RWPE2 (cell line): ENCODE measurements at regions not wholly inside any gene's neighbourhood (a gene's known extent, or its start where the extent isn't known, plus 50 kb on each side); places are given as distances from the start of the nearest gene placed in this dataset.

Experiments used
- ATAC-seq: fragments of 200-7000 bp; cut with Tn5 transposase; 3 replicates; pipeline ENCODE4 v1.9.1; 2021; ENCODE audit warnings: low read depth
- DNase-seq: peaks from one replicate; pipeline ENCODE4 v3.0.0-alpha.2; 2020; ENCODE audit warnings: low spot score
- H3K27ac ChIP-seq: fragments of 450-650 bp; 2 replicates; pipeline ENCODE4 v1.5.1; 2017; ENCODE audit warnings: mild to moderate bottlenecking; ENCODE audit not compliant: poor library complexity, severe bottlenecking
- H3K27me3 ChIP-seq: fragments of 250-450 bp; sonication (Bioruptor Pico); 2 replicates; pipeline ENCODE4 v1.5.1; 2021; ENCODE audit warnings: mild to moderate bottlenecking, moderate library complexity; ENCODE audit not compliant: insufficient read depth, poor library complexity, severe bottlenecking
- H3K36me3 ChIP-seq: fragments of 250-450 bp; sonication (Bioruptor Pico); 2 replicates; pipeline ENCODE4 v1.5.1; 2020; ENCODE audit warnings: low read depth, mild to moderate bottlenecking, moderate library complexity
- H3K4me1 ChIP-seq: fragments of 250-450 bp; sonication (Bioruptor Pico); 2 replicates; pipeline ENCODE4 v1.5.1; 2021; ENCODE audit warnings: mild to moderate bottlenecking, moderate library complexity; ENCODE audit not compliant: insufficient read depth, poor library complexity, severe bottlenecking
- H3K4me3 ChIP-seq: fragments of 250-450 bp; sonication (Bioruptor Pico); 2 replicates; pipeline ENCODE4 v1.5.1; 2021; ENCODE audit warnings: mild to moderate bottlenecking, moderate library complexity; ENCODE audit not compliant: severe bottlenecking
- H3K9me3 ChIP-seq: fragments of 250-450 bp; sonication (Bioruptor Pico); 2 replicates; pipeline ENCODE4 v1.5.1; 2021; ENCODE audit warnings: mild to moderate bottlenecking, moderate library complexity; ENCODE audit not compliant: severe bottlenecking
- TF ChIP-seq, protein P1 (sequence below): fragments of 450-650 bp; IDR thresholded peaks from one replicate; pipeline ENCODE4 v1.5.1; 2017; ENCODE audit warnings: mild to moderate bottlenecking, moderate library complexity; ENCODE audit not compliant: poor library complexity, severe bottlenecking

DNA sequence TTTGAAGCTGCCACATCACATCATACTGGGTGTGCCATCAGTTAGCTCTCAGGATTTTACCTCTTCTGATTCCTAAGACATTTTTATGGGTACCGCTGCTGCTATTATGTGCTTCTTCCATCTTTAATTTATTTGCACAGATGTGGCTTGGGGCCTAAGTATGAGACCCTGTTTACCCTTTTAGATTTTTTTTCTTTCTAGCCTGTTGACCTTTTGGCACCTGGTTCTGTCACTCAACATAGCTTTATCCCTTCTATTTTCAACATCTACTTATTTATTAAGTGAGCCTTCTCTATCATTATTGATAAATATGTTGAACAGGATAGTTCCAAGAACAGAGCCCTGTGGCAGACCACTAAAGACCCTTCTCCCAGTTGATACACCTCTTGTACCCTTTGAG lies 57.0 kb downstream of the TET3 start:
- Histone ChIP-seq H3K36me3 (no peaks in the 10 kb centered on the region; the same call in 1 of the 2 replicates), H3K9me3 (no peaks in the 10 kb centered on the region), H3K27ac (no peak overlapping the region), H3K27me3 (no peaks in the 10 kb centered on the region), H3K4me1 (no peaks in the 10 kb centered on the region), H3K4me3 (no peak overlapping the region)
- TF ChIP-seq, protein P1, sequence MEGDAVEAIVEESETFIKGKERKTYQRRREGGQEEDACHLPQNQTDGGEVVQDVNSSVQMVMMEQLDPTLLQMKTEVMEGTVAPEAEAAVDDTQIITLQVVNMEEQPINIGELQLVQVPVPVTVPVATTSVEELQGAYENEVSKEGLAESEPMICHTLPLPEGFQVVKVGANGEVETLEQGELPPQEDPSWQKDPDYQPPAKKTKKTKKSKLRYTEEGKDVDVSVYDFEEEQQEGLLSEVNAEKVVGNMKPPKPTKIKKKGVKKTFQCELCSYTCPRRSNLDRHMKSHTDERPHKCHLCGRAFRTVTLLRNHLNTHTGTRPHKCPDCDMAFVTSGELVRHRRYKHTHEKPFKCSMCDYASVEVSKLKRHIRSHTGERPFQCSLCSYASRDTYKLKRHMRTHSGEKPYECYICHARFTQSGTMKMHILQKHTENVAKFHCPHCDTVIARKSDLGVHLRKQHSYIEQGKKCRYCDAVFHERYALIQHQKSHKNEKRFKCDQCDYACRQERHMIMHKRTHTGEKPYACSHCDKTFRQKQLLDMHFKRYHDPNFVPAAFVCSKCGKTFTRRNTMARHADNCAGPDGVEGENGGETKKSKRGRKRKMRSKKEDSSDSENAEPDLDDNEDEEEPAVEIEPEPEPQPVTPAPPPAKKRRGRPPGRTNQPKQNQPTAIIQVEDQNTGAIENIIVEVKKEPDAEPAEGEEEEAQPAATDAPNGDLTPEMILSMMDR = no peak
- DNase-seq (no peak), ATAC-seq (no peak)

DNA sequence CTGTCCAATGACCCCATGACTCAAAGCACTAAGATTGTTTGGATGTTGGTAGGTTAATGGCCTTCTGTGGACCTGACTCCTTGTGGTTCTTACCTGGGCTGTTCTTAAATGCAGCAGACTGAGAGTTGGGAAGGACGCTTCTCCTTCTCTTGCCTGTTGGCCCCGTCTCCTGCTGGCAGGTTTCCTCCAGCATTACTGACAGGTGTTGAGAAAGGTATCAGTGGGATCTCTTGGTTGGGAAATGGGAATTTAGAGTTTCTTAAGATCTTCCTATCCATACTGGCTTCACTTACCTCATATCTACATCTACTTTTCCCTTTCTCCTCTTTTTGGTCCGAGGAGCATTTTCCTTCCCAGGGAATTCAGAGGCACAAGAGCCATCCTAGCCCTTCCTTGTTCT lies 57.9 kb downstream of the TET3 start:
- no peak overlapping the region for H3K4me3 ChIP-seq
- no peaks in the 10 kb centered on the region; the same call in none of the 2 replicates for H3K36me3 ChIP-seq
- H3K27ac ChIP-seq = no peak overlapping the region
- no peaks in the 10 kb centered on the region for H3K27me3 ChIP-seq
- ATAC-seq (no peak), DNase-seq (no peak)
- no peaks in the 10 kb centered on the region for H3K9me3 ChIP-seq
- TF ChIP-seq, protein P1 = no peak
- H3K4me1 ChIP-seq = no peaks in the 10 kb centered on the region

DNA sequence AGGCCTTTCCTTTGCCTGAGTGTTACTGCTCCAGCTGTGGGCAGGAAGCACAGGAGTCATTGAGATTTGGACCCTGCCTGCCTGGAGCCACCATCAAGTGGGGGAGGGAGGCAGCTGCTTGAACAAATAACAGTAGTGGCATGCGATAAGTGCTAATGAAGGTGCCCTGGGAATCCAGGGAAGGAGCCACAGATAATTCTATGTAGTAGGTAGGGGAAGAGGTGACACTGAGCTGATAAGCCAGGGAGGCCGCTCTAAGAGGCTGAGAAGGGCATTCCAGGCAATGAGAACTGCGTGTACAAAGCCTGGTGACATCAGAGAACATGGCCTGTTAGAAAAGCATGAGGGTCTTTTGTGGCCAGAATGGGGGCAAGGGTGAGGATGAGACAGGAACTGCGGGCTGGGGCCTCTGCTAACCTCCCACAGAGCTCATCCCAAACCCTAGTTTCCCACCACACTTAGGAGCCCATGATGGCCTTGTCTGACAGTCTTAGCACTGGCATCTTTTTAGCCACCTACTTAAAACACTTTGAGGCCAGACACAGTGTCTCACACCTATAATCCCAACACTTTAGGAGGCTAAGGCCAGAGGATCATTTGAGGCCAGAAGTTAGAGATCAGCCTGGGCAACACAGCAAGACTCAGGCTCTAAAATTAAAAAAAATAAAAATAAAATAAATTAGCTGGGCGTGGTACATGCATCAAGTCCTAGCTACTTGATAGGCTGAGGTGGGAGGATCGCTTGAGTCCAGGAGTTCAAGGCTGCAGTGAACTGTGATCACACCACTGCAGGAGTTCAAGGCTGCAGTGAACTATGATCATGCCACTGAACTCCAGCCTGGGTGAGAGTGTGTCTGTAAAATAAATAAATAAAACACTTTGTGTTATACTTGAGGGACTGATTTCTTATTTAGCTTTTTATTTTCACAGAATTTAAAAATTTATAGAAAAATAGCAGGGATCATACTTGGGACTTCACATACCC lies 58.9 kb downstream of the TET3 start:
- Histone ChIP-seq H3K27me3 (no peaks in the 10 kb centered on the region), H3K27ac (no peak overlapping the region), H3K4me3 (no peak overlapping the region), H3K9me3 (no peaks in the 10 kb centered on the region), H3K4me1 (no peaks in the 10 kb centered on the region), H3K36me3 (peaks cover 6% of the 10 kb centered on the region)
- no peak for ATAC-seq
- TF ChIP-seq, protein P1 = no peak
- DNase-seq = no peak

DNA sequence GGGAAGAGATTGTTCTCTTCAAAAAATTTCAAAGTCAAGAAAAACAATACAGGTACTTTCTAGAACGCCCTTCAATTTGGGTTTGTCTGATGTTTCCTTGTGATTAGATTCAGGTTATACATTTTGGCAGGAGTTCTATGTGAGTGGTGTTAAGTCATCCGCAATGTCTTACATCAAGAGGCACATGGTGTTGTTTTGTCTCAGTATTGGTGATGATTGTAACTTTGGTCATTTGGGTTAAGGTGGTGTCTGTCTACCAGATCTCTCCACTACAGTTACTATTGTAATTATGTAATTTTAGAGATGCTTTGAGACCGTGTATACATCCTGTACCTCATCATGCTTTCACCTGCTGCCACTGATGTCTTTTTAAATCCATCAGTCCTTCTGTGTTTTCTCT lies 60.3 kb downstream of the TET3 start:
- Histone ChIP-seq H3K9me3 (no peaks in the 10 kb centered on the region), H3K4me3 (no peak overlapping the region), H3K36me3 (peaks cover 6% of the 10 kb centered on the region), H3K27me3 (no peaks in the 10 kb centered on the region), H3K4me1 (no peaks in the 10 kb centered on the region), H3K27ac (no peak overlapping the region)
- DNase-seq = no peak
- no peak for ATAC-seq
- TF ChIP-seq, protein P1 = no peak

DNA sequence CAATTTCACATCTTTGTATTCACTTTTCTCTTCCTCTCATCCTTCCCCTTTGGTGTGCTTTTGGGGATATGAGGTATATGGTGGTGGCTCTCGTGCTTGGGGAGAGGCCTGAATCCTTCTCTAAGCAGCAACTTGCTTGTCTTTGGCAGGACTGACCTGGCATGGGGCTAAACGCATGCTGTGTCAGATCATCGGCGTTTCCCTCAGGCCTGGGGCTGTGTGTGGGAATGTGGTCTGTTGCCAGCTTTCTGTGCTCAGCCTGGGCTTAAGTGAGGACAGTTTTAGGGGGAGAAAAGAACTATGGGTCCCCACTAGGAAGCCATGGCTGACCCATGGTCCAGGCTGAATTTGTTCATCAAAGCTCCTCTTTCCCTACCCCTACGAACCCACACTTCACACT lies 60.7 kb downstream of the TET3 start:
- TF ChIP-seq, protein P1 = no peak
- Histone ChIP-seq H3K4me1 (no peaks in the 10 kb centered on the region), H3K36me3 (peaks cover 6% of the 10 kb centered on the region), H3K27me3 (no peaks in the 10 kb centered on the region), H3K9me3 (no peaks in the 10 kb centered on the region), H3K4me3 (no peak overlapping the region), H3K27ac (no peak overlapping the region)
- ATAC-seq (no peak; the same call in 2 of the 3 replicates), DNase-seq (no peak)
